Peyer's patch (tissue), 4 donors: ENCODE measurements at regions not wholly inside any gene's neighbourhood (a gene's known extent, or its start where the extent isn't known, plus 50 kb on each side); places are given as distances from the start of the nearest gene placed in this dataset.

Source experiments
- POLR2A ChIP-seq, 2 donors: fragments of 450-650 bp; IDR thresholded peaks; one replicate each; pipeline ENCODE4 v1.5.1; 2017; ENCODE audit warnings: antibody characterized with exemption in 2 of 2, mild to moderate bottlenecking in 2 of 2, moderate library complexity in 2 of 2
- TF ChIP-seq, protein P1 (sequence below), 6 experiments: fragments of 450-650 bp in 4 of 6; fragments of 200-600 bp in 2 of 6; sonication (generic) in 1 of 6; IDR thresholded peaks; one replicate each; pipeline ENCODE4 v1.5.1; 2017 to 2019; ENCODE audit warnings: antibody characterized with exemption in 6 of 6, mild to moderate bottlenecking in 3 of 6, moderate library complexity in 1 of 6

DNA sequence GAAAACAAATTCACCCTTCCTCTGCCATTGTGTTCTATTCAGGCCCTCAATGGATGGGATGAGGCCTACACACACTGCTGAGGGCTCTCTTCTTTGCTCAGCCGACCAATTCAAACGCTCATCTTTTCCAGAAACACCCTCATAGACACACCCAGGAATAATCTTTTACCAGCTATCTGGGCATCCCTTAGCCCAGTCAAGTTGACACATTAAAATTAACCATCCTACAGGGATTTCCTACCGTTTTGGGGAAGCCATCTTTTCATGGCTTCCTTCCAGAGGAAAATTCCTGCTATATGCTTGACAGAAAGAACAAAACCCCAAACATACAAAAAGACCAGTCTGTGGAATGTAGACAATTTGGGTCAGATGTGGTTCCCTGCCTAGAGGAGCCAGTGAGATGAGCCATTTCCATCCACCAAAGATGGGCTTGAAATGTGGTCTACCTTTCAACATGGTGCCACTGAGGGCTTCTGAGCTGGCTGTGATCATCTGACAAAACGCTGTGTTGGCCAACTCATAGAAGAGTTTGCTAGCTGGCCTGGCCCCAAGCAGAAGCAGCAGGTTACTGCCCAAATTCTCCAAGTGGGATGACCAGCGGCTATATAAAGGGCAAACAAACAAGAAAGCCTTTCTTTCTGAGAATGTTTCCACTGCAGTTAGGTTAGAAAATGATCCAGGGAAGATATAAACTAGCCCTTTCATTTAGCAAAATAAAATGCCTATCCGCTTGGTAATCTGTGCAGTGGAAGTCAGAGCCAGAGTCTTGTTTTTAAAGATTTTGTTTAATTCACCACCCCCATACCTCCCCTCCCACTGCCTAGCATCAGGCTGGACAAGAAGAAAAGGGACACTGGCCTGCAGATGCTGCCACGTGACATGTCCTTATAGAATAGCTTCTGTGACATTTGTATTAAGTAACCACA, 69.1 kb upstream of the MRPS6 start:
- TF ChIP-seq, protein P1, sequence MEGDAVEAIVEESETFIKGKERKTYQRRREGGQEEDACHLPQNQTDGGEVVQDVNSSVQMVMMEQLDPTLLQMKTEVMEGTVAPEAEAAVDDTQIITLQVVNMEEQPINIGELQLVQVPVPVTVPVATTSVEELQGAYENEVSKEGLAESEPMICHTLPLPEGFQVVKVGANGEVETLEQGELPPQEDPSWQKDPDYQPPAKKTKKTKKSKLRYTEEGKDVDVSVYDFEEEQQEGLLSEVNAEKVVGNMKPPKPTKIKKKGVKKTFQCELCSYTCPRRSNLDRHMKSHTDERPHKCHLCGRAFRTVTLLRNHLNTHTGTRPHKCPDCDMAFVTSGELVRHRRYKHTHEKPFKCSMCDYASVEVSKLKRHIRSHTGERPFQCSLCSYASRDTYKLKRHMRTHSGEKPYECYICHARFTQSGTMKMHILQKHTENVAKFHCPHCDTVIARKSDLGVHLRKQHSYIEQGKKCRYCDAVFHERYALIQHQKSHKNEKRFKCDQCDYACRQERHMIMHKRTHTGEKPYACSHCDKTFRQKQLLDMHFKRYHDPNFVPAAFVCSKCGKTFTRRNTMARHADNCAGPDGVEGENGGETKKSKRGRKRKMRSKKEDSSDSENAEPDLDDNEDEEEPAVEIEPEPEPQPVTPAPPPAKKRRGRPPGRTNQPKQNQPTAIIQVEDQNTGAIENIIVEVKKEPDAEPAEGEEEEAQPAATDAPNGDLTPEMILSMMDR (IDR thresholded peaks at IDR 0.05), result no peak
- no peak for TF ChIP-seq POLR2A (IDR thresholded peaks at IDR 0.05)
